ENCODE measurements at regions not wholly inside any gene's neighbourhood (a gene's known extent, or its start where the extent isn't known, plus 50 kb on each side); places are given as distances from the start of the nearest gene placed in this dataset.

DNA sequence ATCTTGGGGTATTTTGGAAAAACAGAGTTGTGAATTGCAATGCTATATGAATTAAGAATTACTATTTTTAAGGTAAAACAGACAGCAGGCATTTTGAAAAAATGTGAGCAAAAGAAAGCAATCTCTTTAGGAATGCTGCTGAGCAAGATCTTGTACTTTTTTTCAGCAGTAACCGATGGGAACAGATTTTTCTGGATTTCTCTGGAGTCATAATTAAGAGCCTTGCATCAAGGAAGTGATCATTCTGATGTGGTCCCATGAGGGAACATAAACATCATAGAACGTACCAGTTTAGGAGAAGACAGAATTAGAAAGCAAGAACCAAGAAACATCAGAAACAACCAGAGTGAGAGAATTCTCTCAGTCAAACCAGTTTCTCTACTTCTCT lies 157.0 kb upstream of the AGR3 start:
- no peak overlapping the region for H3K4me3 ChIP-seq (ENCODE audit: low read length)
- H3K9me3 ChIP-seq (ENCODE audit: low read length) = no peaks in the 10 kb centered on the region
- no peaks in the 10 kb centered on the region for H4K20me1 ChIP-seq (ENCODE audit: insufficient read depth)
- no peaks in the 10 kb centered on the region for H3F3A ChIP-seq (ENCODE audit: insufficient read depth, low read length, poor library complexity, severe bottlenecking)
- H3K27me3 ChIP-seq (ENCODE audit: insufficient read depth, low read depth, low read length) = no peaks in the 10 kb centered on the region
- no peak for TF ChIP-seq EP300 (conservative IDR thresholded peaks at IDR 0.05; ENCODE audit: poor library complexity, severe bottlenecking)
- no peak for TF ChIP-seq TAF1 (IDR thresholded peaks at IDR 0.05; ENCODE audit: low read depth)
- TF ChIP-seq RAD21 (conservative IDR thresholded peaks at IDR 0.05) = no peak
- TF ChIP-seq CTCF (IDR thresholded peaks at IDR 0.05; ENCODE audit: poor library complexity, severe bottlenecking) = no peak
- no peak for TF ChIP-seq SMC3 (conservative IDR thresholded peaks at IDR 0.05; ENCODE audit: poor library complexity)
- TF ChIP-seq POLR2AphosphoS5 (IDR thresholded peaks at IDR 0.05) = no peak
- no peaks in the 10 kb centered on the region for H3K36me3 ChIP-seq (ENCODE audit: insufficient read depth, low read length)
- no peaks in the 10 kb centered on the region for H3K9me2 ChIP-seq (ENCODE audit: insufficient read depth, low read length)
- H2AFZ ChIP-seq (ENCODE audit: low read depth, low read length) = no peak overlapping the region
- no peaks in the 10 kb centered on the region for H3K79me2 ChIP-seq (replicated peaks; ENCODE audit: insufficient read depth, low read length)
- no peak overlapping the region for H3K4me2 ChIP-seq (ENCODE audit: low read length)
- H3K27ac ChIP-seq (ENCODE audit: low read length) = no peak overlapping the region
- H3K9ac ChIP-seq (ENCODE audit: low read length) = no peak overlapping the region

GRCh38 chr7:17039372-17039771 lies 157.6 kb upstream of the AGR3 start:
- H3F3A ChIP-seq (ENCODE audit: insufficient read depth, low read length, poor library complexity, severe bottlenecking) = no peaks in the 10 kb centered on the region
- TF ChIP-seq TAF1 (IDR thresholded peaks at IDR 0.05; ENCODE audit: low read depth) (no peak), CTCF (IDR thresholded peaks at IDR 0.05; ENCODE audit: poor library complexity, severe bottlenecking) (no peak), EZH2 (IDR thresholded peaks at IDR 0.05; ENCODE audit: borderline replicate concordance, insufficient read depth, low read length, poor library complexity, severe bottlenecking) (no peak), MXI1 (conservative IDR thresholded peaks at IDR 0.05; ENCODE audit: poor library complexity, severe bottlenecking) (no peak), POLR2AphosphoS5 (IDR thresholded peaks at IDR 0.05) (no peak), EP300 (conservative IDR thresholded peaks at IDR 0.05; ENCODE audit: poor library complexity, severe bottlenecking) (no peak), SMC3 (conservative IDR thresholded peaks at IDR 0.05; ENCODE audit: poor library complexity) (no peak), RAD21 (conservative IDR thresholded peaks at IDR 0.05) (no peak)
- TF ChIP-seq, protein P1, sequence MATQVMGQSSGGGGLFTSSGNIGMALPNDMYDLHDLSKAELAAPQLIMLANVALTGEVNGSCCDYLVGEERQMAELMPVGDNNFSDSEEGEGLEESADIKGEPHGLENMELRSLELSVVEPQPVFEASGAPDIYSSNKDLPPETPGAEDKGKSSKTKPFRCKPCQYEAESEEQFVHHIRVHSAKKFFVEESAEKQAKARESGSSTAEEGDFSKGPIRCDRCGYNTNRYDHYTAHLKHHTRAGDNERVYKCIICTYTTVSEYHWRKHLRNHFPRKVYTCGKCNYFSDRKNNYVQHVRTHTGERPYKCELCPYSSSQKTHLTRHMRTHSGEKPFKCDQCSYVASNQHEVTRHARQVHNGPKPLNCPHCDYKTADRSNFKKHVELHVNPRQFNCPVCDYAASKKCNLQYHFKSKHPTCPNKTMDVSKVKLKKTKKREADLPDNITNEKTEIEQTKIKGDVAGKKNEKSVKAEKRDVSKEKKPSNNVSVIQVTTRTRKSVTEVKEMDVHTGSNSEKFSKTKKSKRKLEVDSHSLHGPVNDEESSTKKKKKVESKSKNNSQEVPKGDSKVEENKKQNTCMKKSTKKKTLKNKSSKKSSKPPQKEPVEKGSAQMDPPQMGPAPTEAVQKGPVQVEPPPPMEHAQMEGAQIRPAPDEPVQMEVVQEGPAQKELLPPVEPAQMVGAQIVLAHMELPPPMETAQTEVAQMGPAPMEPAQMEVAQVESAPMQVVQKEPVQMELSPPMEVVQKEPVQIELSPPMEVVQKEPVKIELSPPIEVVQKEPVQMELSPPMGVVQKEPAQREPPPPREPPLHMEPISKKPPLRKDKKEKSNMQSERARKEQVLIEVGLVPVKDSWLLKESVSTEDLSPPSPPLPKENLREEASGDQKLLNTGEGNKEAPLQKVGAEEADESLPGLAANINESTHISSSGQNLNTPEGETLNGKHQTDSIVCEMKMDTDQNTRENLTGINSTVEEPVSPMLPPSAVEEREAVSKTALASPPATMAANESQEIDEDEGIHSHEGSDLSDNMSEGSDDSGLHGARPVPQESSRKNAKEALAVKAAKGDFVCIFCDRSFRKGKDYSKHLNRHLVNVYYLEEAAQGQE (IDR thresholded peaks at IDR 0.05; ENCODE audit: borderline replicate concordance) = no peak
- no peak overlapping the region for H3K4me3 ChIP-seq (ENCODE audit: low read length)
- H4K20me1 ChIP-seq (ENCODE audit: insufficient read depth) = no peaks in the 10 kb centered on the region
- no peak overlapping the region for H2AFZ ChIP-seq (ENCODE audit: low read depth, low read length)
- H3K36me3 ChIP-seq (ENCODE audit: insufficient read depth, low read length) = no peaks in the 10 kb centered on the region
- H3K4me2 ChIP-seq (ENCODE audit: low read length) = no peak overlapping the region
- no peaks in the 10 kb centered on the region for H3K9me3 ChIP-seq (ENCODE audit: low read length)
- H3K27ac ChIP-seq (ENCODE audit: low read length) = no peak overlapping the region
- no peaks in the 10 kb centered on the region for H3K27me3 ChIP-seq (ENCODE audit: insufficient read depth, low read depth, low read length)
- H3K9ac ChIP-seq (ENCODE audit: low read length) = no peak overlapping the region
- H3K9me2 ChIP-seq (ENCODE audit: insufficient read depth, low read length) = no peaks in the 10 kb centered on the region
- no peaks in the 10 kb centered on the region for H3K79me2 ChIP-seq (replicated peaks; ENCODE audit: insufficient read depth, low read length)

Measured in neural cell (in vitro differentiated cells).